ENCODE measurements at regions not wholly inside any gene's neighbourhood (a gene's known extent, or its start where the extent isn't known, plus 50 kb on each side); places are given as distances from the start of the nearest gene placed in this dataset.

GRCh38 chr7:156534925-156535324, 105.6 kb upstream of the RNF32 start:
- Histone ChIP-seq H3K27me3 (no peaks in the 10 kb centered on the region), H3K27ac (no peak overlapping the region), H3K4me3 (no peak overlapping the region), H3K4me1 (no peaks in the 10 kb centered on the region), H3K36me3 (no peaks in the 10 kb centered on the region), H3K9me3 (no peaks in the 10 kb centered on the region)
- no peak for DNase-seq (ENCODE audit: low spot score in 2 of 2)
- intact Hi-C loops (cut with DNase I) = no loop called here
- TF ChIP-seq CTCF (IDR thresholded peaks at IDR 0.05) = no peak

- no peaks in the 10 kb centered on the region for H3K9me3 ChIP-seq
- no peaks in the 10 kb centered on the region for H3K27me3 ChIP-seq
- H3K27ac ChIP-seq = no peak overlapping the region
- no peaks in the 10 kb centered on the region for H3K4me1 ChIP-seq
- intact Hi-C loops (cut with DNase I) = no loop called here
- H3K36me3 ChIP-seq = no peaks in the 10 kb centered on the region
- DNase-seq (ENCODE audit: low spot score in 2 of 2) = no peak
- no peak overlapping the region for H3K4me3 ChIP-seq
- no peak for TF ChIP-seq CTCF (IDR thresholded peaks at IDR 0.05)
Measured at GRCh38 chr7:156533964-156534363, 106.6 kb upstream of the RNF32 start.

GRCh38 chr7:156533420-156533819, 107.2 kb upstream of the RNF32 start:
- H3K4me1 ChIP-seq = no peaks in the 10 kb centered on the region
- H3K27me3 ChIP-seq = no peaks in the 10 kb centered on the region
- no peak for DNase-seq (ENCODE audit: low spot score in 2 of 2)
- H3K9me3 ChIP-seq = no peaks in the 10 kb centered on the region
- no peak overlapping the region for H3K27ac ChIP-seq
- TF ChIP-seq CTCF (IDR thresholded peaks at IDR 0.05) = no peak
- no peaks in the 10 kb centered on the region for H3K36me3 ChIP-seq
- intact Hi-C loops (cut with DNase I) = no loop called here
- no peak overlapping the region for H3K4me3 ChIP-seq

- intact Hi-C loops (cut with DNase I) = no loop called here
- no peak overlapping the region for H3K27ac ChIP-seq
- H3K9me3 ChIP-seq = no peaks in the 10 kb centered on the region
- no peak for TF ChIP-seq CTCF (IDR thresholded peaks at IDR 0.05)
- H3K4me1 ChIP-seq = no peaks in the 10 kb centered on the region
- DNase-seq (ENCODE audit: low spot score in 2 of 2) = no peak
- H3K4me3 ChIP-seq = no peak overlapping the region
- no peaks in the 10 kb centered on the region for H3K36me3 ChIP-seq
- H3K27me3 ChIP-seq = no peaks in the 10 kb centered on the region
Measured at GRCh38 chr7:156532016-156532602, 108.5 kb upstream of the RNF32 start.

GRCh38 chr7:156529956-156530355, 110.6 kb upstream of the RNF32 start:
- DNase-seq (ENCODE audit: low spot score in 2 of 2) = no peak
- H3K27me3 ChIP-seq = no peaks in the 10 kb centered on the region
- no peak for TF ChIP-seq CTCF (IDR thresholded peaks at IDR 0.05)
- H3K9me3 ChIP-seq = no peaks in the 10 kb centered on the region
- H3K27ac ChIP-seq = no peak overlapping the region
- no peaks in the 10 kb centered on the region for H3K36me3 ChIP-seq
- no peaks in the 10 kb centered on the region for H3K4me1 ChIP-seq
- no peak overlapping the region for H3K4me3 ChIP-seq
- intact Hi-C loops (cut with DNase I) = no loop called here

GRCh38 chr7:156527458-156527890, 113.1 kb upstream of the RNF32 start:
- TF ChIP-seq CTCF (IDR thresholded peaks at IDR 0.05) = no peak
- H3K27ac ChIP-seq = no peak overlapping the region
- no peaks in the 10 kb centered on the region for H3K4me1 ChIP-seq

More at GRCh38 chr7:156527458-156527890, 113.1 kb upstream of the RNF32 start:
- H3K4me3 ChIP-seq = no peak overlapping the region
- intact Hi-C loops (cut with DNase I) = no loop called here
- no peaks in the 10 kb centered on the region for H3K27me3 ChIP-seq
- no peak for DNase-seq (ENCODE audit: low spot score in 2 of 2)
- no peaks in the 10 kb centered on the region for H3K36me3 ChIP-seq
- H3K9me3 ChIP-seq = no peaks in the 10 kb centered on the region
